ENCODE measurements at regions not wholly inside any gene's neighbourhood (a gene's known extent, or its start where the extent isn't known, plus 50 kb on each side); places are given as distances from the start of the nearest gene placed in this dataset.

- DNase-seq, result no peak
These were observed 504.8 kb upstream of the SETBP1 start for GRCh38 chr18:44175891-44176290.

- no peak for DNase-seq
These were observed 502.2 kb upstream of the SETBP1 start for GRCh38 chr18:44178476-44178875.

DNA sequence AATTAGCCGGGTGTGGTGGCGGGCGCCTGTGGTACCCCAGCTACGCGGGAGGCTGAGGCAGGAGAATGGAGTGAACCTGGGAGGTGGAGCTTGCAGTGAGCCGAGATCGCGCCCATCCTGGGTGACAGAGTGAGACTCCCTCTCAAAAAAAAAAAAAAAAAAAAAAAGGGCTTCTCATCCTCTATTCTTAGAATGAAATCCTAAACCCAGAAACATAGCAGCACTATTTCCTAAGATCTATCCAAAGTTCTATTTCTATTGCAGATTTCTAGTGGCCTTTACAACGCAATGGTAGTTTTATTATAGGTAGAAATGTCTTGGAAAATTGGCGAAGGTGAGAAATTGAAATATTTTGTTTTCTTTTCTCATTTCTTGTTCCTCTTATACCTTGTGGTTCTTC is 501.0 kb upstream of the SETBP1 start:
- DNase-seq, result no peak

DNA sequence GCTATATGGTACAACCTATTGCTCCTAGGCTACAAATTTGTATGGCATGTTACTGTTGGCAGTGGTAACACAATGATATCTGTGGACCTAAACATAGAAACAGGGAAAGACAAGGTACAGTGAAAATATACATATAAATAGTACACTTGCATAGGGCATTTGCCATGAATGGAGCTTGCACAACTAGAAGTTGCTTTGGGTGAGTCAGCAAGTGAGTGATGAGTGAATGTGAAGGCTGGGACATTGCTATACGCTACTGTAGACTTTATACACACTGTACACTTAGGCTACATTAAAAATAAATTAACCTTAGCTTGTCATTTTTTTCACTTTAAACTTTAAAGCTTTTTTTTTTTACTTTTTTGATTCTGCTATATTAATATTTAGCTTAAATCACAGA is 500.0 kb upstream of the SETBP1 start:
- no peak for DNase-seq

GRCh38 chr18:44181951-44182747 is 498.5 kb upstream of the SETBP1 start:
- no peak for DNase-seq

DNA sequence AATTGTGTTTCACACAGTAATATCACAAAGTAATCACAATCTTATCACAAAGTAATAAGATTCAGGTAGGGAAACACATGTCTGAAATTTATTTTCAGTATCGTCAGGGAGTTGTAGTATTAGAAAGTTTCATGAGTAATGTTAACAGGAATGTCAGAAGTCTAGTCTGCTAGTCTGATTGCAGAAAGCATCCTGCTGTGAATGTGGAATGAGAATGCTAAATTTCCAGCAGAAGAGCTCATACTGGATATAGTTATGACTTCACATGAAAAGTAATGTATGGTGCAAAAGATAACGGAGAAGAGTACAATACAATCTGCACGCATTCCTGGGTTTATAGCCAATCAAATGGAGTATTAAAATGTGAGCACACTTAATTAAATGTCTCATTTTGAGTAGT is 494.7 kb upstream of the SETBP1 start:
- DNase-seq, result no peak

DNA sequence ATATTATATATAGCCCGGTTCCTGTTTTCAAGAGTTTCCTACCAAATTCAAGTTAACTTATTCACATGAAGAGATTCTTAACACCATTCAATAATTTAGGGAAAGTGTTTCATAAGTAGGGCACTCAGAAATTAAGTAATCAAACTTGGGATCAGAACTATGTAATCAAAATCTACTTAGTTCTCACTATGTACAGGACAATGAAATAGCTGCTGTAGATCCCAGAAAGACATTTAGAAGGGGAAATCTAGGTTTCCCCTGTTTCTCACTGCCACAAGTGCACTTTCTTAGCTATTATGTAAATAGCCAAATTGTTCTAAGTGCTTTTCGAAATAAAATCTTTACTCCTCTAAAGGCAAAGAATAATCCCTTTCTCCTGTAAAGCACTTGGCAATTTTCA is 493.6 kb upstream of the SETBP1 start:
- DNase-seq, result no peak

- no peak for DNase-seq
These were observed 485.1 kb upstream of the SETBP1 start for GRCh38 chr18:44195394-44196140.

DNA sequence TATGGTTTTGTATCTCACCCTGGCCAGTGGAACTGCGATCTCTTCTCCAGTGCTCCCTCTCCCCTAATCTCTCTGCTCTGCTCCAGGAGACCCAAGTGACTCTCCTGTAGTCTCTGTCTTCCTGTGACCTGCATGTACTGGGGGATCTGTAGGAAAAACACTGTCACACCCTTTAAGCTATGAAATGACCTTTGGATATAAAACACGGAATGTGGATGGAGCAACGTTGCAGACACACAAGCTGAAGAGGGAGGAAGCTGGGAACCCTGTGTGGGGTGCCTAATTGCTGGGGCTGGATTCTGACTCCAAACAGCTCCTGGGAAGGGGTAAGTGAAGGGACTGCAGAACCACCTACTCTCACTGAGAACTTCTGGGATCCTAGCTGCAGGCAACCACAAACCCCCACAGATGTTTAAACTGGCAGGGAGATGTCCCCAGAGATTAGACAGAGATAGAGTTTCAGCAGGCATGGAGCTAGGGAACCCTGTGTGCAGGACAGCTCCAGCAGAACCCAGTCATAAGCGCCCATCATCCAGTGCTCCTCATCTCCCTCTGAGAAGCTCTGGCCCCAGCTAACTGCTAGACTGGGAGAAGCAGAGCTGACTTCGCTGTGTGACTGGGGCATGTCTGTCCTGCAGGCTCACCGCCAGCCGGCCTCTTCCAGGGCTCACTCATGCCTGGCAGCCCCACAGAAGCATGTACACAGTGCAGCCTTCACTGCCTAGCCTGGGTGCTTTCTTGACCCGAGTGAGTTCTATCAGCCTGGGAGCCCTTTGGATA is 482.7 kb upstream of the SETBP1 start:
- no peak for DNase-seq

DNA sequence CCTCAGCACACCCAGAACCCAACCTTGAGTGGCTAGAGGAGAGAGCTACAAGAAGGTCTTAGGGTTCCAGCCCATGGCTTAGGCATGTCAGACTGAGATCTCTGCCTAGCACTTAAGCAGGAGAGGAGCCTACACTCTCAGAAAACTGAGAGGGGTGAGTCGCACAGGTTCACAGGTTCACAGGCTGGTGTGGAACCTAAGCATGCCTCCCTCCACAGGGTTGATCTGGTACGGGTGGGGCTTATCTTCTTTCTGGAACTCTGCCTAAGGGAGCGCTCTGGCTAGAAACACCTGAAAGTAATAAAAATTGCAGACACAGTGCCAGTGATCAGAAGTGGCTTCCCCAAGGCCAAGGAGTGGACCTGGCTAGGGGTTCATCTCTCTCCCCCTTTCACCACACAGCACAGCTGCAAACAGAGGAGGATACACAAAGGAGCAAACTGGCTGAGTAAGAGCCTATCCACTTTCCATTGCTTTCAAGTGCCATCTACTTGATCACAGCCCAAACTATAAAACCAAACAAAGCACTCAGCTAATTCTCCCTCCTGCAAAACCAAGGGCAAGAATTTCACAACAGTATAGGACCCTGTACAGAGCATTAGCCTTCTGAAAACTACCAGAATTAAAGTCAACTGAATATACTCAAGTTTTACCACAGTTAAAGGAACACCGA is 481.9 kb upstream of the SETBP1 start:
- DNase-seq, result no peak

DNA sequence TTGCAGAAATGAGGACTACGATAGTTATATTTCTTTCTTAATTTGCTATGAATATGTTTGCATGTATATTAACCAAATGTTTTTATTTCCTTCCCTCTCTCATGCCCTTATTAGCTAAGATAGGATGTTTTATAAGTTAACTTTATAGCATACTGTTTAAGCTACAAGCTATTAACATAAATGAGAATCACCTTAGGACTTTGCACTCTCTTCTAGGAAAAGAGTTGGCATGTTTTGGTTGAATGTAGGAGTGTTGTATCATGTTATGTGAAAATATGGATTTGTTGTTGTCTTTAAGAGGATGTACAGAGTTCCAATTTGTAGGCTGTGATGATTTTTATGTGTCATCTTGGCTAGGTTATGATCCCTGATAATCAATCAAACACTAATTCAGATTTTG is 467.4 kb upstream of the SETBP1 start:
- no peak for DNase-seq

- DNase-seq, result no peak
These were observed 466.3 kb upstream of the SETBP1 start for GRCh38 chr18:44214396-44214795.

DNA sequence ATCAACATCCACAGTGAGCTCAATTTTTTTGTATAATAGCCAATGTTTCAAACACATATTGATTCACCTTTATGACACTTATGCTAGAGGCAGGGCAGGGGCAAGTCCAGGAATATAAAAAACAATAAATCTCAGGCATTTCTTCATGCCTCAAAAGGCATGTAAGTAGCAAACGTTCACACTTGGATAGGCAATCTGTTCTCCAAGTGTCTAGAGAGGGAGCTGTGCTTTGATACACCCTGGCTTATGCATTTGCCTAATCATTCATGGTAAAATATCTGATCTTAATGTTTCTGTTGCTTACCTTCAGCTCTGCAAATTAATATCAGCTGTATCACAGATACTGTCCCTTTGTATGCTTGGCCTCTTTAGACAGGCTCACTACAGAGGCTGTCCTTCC is 464.5 kb upstream of the SETBP1 start:
- DNase-seq, result no peak

- DNase-seq, result no peak
These were observed 453.2 kb upstream of the SETBP1 start for GRCh38 chr18:44227501-44227900.

DNA sequence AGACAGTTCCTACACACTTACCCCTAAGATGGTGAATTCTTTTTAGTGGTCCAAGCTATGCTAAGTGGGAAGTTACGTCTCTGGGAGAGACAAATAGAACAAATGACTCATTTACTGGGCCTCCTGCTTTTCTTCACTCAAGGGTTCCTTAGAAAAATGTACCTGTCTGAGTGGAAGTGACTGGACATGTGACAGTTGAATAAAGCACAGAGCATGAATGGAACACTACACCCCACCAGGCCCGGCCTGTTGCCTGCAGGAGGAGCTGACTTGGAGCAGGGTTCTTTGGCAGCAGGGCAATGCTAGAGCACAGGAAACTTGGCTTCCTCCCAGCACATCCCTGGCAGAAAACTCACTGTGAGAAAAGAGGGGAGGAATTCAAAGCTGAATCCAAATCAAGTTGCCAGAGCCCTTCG is 451.0 kb upstream of the SETBP1 start:
- no peak for DNase-seq

GRCh38 chr18:44231936-44232335 is 448.8 kb upstream of the SETBP1 start:
- no peak for DNase-seq

DNA sequence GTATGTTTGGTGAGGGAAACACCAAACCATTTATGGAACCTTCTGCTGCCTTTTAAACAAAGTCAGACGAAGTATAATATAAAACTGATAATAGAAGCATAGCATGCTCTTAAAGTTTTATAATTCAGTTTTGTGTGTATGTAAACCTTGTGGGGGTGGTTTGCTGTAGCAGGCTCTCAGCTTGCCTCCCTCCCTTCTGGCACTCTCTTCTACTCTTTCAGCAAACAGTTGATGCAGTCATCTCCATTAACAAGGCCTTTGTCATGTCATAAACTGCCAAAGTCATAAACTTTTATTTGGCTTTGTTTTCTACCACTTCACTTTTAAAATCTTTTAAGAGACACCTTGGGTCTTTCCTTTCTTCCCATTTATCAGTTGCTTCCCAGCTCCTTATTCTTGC is 448.2 kb upstream of the SETBP1 start:
- DNase-seq, result no peak

DNA sequence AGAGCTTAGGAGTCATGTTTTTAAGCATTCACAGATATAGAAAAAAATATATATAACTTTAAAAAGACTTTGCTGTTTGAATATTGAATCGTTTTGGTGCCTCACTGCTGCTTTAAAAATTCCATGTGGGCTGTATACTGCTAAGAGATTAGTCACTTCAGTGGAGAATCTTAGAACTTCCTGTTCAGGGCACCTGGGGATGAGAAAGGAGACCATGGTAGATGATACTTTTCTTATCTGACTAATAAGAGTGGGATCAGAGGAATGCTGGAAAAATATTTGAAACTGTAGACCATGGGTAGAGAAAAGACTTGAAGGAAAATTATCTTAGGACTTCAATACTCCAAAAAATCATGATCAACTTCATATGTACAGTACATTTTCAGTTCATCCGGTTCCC is 442.2 kb upstream of the SETBP1 start:
- DNase-seq, result no peak

DNA sequence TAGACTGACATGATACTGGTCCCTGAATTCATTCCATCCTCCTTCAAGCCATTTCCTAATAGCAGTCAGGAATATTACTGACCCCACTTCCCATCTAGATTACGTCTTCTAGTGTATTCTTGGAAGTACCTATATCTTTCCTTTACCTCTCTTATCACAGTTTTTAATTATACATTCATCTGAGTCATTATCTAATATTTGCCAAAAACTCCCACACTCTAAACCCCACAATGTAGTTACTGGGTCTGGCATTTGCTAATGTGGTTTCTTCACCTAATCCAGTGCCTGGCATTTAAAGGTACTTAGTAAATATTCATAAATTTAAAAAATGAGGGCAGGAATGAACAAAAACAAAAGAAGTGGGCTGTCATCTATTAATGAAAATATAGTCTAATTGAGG is 441.8 kb upstream of the SETBP1 start:
- DNase-seq, result no peak

GRCh38 chr18:44241020-44241419 is 439.7 kb upstream of the SETBP1 start:
- no peak for DNase-seq

DNA sequence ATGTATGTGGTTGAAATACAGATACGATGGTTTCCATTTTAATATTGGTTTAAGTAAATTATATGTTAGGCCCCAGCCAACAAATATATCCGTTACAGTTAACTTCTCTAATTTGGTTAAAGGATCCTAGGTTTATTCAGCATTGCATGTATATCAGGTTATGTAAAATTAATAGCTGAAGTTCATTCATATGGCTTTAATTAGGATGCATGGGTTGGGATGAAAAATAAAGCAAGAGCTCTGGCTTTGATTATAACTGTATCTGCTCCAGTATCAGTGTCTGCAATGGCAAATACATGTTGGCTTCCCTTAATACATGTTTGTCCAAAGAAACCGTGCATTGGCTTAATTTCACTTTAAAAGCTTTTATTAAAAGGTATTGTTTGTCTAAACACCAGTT is 435.7 kb upstream of the SETBP1 start:
- no peak for DNase-seq

DNA sequence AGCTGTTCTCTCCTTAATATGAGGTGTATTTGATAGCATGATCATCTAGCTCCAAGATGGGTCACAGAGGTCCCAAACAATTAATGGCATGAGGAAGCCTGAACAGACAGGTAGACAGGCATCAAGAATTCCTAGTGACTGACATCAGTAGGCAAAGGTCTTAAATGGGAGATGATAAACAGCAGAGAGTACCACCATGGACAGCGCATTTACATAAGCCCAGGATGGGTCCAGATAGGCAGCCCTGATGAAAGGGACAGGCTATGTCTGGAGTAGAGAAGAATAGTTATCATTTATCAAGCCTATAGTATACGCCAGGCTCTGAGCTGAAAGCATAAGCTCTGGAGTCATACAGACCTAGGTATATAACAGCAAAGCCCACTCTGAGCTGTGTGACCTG is 434.7 kb upstream of the SETBP1 start:
- no peak for DNase-seq

DNA sequence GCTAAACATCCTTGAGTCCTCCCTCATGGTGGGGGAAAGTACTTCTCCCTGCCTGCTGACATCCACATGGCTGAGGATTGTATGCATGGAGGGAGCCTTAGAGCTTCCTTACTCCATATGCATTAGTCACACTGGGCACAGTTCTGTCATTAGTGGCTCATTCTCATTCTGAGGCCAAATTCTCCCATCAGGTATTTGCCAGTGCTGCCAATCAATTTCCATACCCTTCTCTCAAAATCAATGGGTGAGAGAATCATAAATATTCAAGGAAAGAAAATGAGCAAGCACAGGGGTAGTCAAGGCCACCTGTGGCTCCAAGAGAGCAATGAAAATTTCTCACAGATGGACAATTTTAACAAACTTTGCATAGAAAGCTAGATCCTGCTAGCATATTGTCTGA is 422.6 kb upstream of the SETBP1 start:
- DNase-seq, result no peak

Data from CD4-positive, alpha-beta T cell treated with Interferon alpha-2 for 1 hour (primary cell).